Activated CD4-positive, alpha-beta memory T cell treated with anti-CD3 and anti-CD28 coated beads for 36 hours (primary cell): ENCODE measurements at regions not wholly inside any gene's neighbourhood (a gene's known extent, or its start where the extent isn't known, plus 50 kb on each side); places are given as distances from the start of the nearest gene placed in this dataset.
"Not testable (repeated sequence)": the region's sequence is repeated elsewhere in the genome, so short reads cannot be mapped to it uniquely, and the experiment has no call there.

ENCODE experiments used
- CTCF ChIA-PET: fragments of 350-600 bp; sonication (Branson Sonifier 250); formaldehyde crosslinking; loops from one replicate; lab custom pipeline; 2021; ENCODE audit warnings: antibody characterized with exemption, inconsistent platforms; lab: Charles Lee
- POLR2A ChIA-PET: fragments of 350-600 bp; sonication (Branson Sonifier 250); formaldehyde crosslinking; loops from one replicate; lab custom pipeline; 2021; ENCODE audit warnings: antibody characterized with exemption; lab: Charles Lee
- DNase-seq: peaks from one replicate; pipeline ENCODE4 v3.0.0-alpha.2; 2020
- H3K27ac Mint-ChIP-seq: one replicate; pipeline ENCODE4 v1.8.0; 2021; ENCODE audit warnings: mixed read lengths
- H3K27me3 Mint-ChIP-seq: one replicate; pipeline ENCODE4 v1.8.0; 2021; ENCODE audit warnings: mixed read lengths
- H3K36me3 Mint-ChIP-seq: one replicate; pipeline ENCODE4 v1.8.0; 2021; ENCODE audit warnings: mixed read lengths
- H3K4me1 Mint-ChIP-seq: one replicate; pipeline ENCODE4 v1.8.0; 2021; ENCODE audit warnings: low read depth, mixed read lengths
- H3K4me3 Mint-ChIP-seq: one replicate; pipeline ENCODE4 v1.8.0; 2021; ENCODE audit warnings: mild to moderate bottlenecking, mixed read lengths
- H3K9me3 Mint-ChIP-seq: one replicate; pipeline ENCODE4 v1.8.0; 2021; ENCODE audit warnings: mixed read lengths
- intact Hi-C: fragments of 100-400 bp; cut with micrococcal nuclease; formaldehyde crosslinking; loops from one replicate; pipeline ENCODE4 v1.15.1; 2023

DNA sequence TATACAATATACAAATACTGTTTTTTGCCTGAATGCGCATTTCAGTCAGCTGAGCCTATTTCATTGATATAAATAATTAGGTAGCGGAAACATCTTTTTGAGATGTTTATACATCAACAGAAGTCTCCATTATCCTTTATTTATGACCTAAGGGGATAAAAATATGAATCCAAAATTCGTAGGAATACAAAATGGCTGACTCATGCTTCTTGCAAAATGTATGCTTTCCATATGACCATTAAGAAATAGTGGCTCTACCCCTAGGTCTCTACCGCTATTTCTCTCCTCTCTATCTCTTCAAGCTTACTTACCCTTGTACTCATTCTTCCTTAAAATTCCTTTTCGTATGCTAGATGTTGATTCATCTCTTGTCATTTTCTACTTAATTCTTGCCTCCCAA lies 338.4 kb upstream of the TMPRSS15 start:
- ChIA-PET CTCF (interaction anchor here (0.6 kb wide), 1 partner anchor 15 kb away, joined by 3 read pairs; no protein-coding TSS in a partner anchor), POLR2A (no interaction called here)
- intact Hi-C loops, result no loop called here
- DNase-seq, result no peak
- H3K27me3 Mint-ChIP-seq, result no peaks in the 10 kb centered on the region
- peaks cover 2% of the 10 kb centered on the region for H3K9me3 Mint-ChIP-seq
- H3K4me3 Mint-ChIP-seq, result no peak overlapping the region
- no peaks in the 10 kb centered on the region for H3K4me1 Mint-ChIP-seq
- no peak overlapping the region for H3K27ac Mint-ChIP-seq
- H3K36me3 Mint-ChIP-seq, result no peaks in the 10 kb centered on the region

DNA sequence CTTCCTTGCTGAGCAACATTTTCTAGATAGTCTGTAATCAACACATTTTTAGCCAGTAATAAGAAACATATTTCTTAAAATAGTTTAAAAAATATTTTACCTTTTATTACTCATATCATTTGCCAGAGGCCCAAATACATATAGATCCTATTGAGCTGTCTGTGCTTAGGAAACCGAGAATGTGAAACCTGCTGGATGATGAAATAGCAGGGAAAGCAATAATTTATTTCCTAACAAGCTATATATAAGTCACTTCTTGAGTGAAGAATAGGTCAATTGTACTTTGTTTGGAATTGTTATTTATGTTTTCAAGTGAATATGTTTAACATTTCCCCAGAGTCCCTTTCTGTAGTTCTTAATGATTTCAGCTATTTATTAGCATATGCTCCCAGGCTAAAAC lies 339.9 kb upstream of the TMPRSS15 start:
- CTCF ChIA-PET, result no interaction called here
- H3K36me3 Mint-ChIP-seq, result no peaks in the 10 kb centered on the region
- no peak overlapping the region for H3K4me3 Mint-ChIP-seq
- H3K27me3 Mint-ChIP-seq, result no peaks in the 10 kb centered on the region
- no peak for DNase-seq
- POLR2A ChIA-PET, result no interaction called here
- H3K4me1 Mint-ChIP-seq, result no peaks in the 10 kb centered on the region
- intact Hi-C loops, result no loop called here
- no peak overlapping the region for H3K27ac Mint-ChIP-seq
- H3K9me3 Mint-ChIP-seq, result peaks cover 2% of the 10 kb centered on the region

DNA sequence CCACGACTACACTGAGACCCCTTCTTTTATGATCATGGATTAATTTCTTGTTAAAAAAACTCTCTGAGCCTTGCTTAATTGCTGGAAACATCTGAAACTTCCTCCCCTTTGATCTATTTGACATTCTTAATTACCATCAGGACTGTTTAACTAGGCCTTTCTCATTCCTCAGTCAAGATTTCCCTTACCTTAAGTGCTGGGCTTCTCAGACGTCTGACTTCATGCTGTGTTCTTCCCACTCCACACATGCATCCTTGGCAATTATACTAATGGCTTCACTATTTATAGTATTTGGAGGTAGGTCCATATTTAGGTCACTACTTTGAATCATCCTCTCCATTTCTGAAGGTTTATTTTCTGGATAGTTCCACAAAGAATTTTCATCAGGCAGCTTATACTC lies 341.3 kb upstream of the TMPRSS15 start:
- Mint-ChIP-seq H3K27ac (no peak overlapping the region), H3K4me3 (no peak overlapping the region), H3K9me3 (peaks cover 2% of the 10 kb centered on the region), H3K4me1 (no peaks in the 10 kb centered on the region), H3K27me3 (no peaks in the 10 kb centered on the region), H3K36me3 (no peaks in the 10 kb centered on the region)
- DNase-seq, result no peak
- intact Hi-C loops, result no loop called here
- ChIA-PET CTCF (no interaction called here), POLR2A (no interaction called here)

DNA sequence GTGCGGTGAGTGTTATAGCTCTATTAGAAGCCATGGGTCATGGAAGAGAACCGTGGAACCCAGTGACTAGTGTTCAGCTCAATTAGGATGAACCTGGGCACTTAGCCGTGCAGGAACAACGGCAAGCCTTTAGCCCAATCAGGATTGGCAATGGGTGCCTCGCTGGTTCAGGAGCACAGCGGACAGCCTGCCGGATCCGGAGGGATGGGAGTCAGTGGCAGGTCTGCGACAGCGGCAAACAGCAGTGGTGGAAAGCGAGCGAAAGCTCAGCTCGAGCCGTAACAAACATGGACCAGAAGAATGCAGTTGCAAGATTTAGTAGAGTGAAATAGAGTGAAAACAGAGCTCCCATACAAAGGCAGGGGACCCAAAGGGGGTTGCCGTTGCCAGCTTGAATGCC lies 349.3 kb upstream of the TMPRSS15 start:
- CTCF ChIA-PET, H3K4me3 Mint-ChIP-seq, DNase-seq, POLR2A ChIA-PET, intact Hi-C loops, H3K36me3 Mint-ChIP-seq, H3K27ac Mint-ChIP-seq, H3K27me3 Mint-ChIP-seq, H3K4me1 Mint-ChIP-seq: not testable (repeated sequence)
- H3K9me3 Mint-ChIP-seq, result peaks cover 12% of the 10 kb centered on the region

DNA sequence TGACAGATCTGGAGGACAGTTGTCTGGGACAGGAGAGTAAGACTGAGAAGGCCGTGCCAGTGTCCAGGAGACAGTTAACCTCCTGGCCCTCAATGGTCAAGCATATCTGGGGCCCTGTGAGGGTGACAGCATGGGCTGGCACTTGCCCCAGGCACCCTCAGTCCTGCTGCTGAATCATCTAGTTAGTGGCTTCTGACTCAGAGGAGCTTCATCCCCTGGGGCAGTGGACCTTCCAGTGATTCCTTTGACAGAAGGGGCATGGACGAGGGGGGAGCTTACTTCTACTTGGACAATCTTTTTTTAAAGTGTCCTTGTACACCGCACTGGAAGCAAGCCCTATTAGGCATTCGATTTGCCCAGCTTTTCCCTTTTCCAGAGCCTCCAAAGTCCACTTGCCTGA lies 352.7 kb upstream of the TMPRSS15 start:
- CTCF ChIA-PET, POLR2A ChIA-PET, H3K4me3 Mint-ChIP-seq, DNase-seq, H3K27ac Mint-ChIP-seq, H3K36me3 Mint-ChIP-seq, intact Hi-C loops, H3K4me1 Mint-ChIP-seq, H3K27me3 Mint-ChIP-seq: not testable (repeated sequence)
- peaks cover 12% of the 10 kb centered on the region for H3K9me3 Mint-ChIP-seq

DNA sequence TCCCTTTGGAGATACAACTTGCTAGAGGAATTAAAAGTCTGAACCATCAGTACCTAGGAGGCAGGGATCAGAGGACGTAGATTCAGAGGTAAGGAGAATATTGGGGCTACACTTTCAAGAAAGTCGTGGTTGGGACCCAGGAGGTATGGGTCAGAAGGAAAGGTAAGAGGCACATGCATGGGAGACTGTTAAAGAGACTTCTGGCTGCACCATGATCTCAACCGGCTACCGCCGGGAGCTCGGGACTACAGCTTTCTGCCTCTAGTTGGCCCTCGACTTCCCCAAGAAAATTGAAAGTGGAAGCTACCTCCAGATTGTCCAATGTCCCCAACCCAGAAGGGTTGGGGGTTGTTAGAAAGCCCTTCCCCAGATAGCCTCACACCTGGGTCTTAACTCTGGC lies 355.7 kb upstream of the TMPRSS15 start:
- CTCF ChIA-PET, result no interaction called here
- no peak for DNase-seq
- peaks cover 7% of the 10 kb centered on the region for H3K9me3 Mint-ChIP-seq
- POLR2A ChIA-PET, result no interaction called here
- intact Hi-C loops, result no loop called here
- no peaks in the 10 kb centered on the region for H3K4me1 Mint-ChIP-seq
- no peak overlapping the region for H3K27ac Mint-ChIP-seq
- no peaks in the 10 kb centered on the region for H3K36me3 Mint-ChIP-seq
- H3K4me3 Mint-ChIP-seq, result no peak overlapping the region
- no peaks in the 10 kb centered on the region for H3K27me3 Mint-ChIP-seq

DNA sequence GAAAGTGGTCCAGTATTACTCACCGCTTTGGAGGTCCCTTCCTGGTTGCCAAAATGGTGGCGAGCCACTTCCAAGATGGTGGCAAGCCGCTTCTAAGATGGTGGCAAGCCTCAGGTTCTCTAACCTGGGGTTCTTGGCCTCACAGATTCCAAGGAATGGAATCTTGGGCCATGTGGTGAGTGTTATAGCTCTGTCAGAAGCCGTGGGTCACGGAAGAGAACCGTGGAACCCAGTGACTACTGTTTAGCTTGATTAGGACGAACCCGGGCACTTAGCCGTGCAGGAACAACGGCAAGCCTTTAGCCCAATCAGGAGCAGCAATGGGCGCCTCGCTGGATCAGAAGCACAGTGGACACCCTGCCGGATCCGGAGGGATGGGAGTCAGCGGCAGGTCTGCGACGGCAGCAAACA lies 356.2 kb upstream of the TMPRSS15 start:
- no peaks in the 10 kb centered on the region for H3K27me3 Mint-ChIP-seq
- POLR2A ChIA-PET, result no interaction called here
- H3K4me3 Mint-ChIP-seq, result no peak overlapping the region
- CTCF ChIA-PET, result no interaction called here
- peaks cover 7% of the 10 kb centered on the region for H3K9me3 Mint-ChIP-seq
- no peaks in the 10 kb centered on the region for H3K36me3 Mint-ChIP-seq
- intact Hi-C loops, result no loop called here
- H3K4me1 Mint-ChIP-seq, result no peaks in the 10 kb centered on the region
- no peak overlapping the region for H3K27ac Mint-ChIP-seq
- DNase-seq, result no peak

DNA sequence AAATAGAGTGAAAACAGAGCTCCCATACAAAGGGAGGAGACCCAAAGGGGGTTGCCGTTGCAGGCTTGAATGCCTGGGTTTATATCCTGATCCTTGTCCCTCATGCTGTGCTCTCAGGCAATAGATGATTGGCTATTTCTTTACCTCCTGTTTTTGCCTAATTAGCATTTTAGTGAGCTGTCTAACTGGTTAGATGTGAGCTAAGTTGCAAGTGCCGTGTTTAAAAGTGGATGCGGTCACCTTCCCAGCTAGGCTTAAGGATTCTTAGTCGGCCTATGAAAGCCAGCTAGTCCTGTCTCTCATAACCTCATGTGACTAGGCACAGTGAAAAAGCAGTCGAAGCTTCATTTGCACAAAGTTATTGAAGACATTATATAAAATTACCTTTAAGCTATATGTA lies 356.7 kb upstream of the TMPRSS15 start:
- Mint-ChIP-seq H3K4me1 (no peaks in the 10 kb centered on the region), H3K27me3 (no peaks in the 10 kb centered on the region), H3K4me3 (no peak overlapping the region), H3K9me3 (peaks cover 7% of the 10 kb centered on the region), H3K36me3 (no peaks in the 10 kb centered on the region), H3K27ac (no peak overlapping the region)
- intact Hi-C loops, result no loop called here
- DNase-seq, result no peak
- ChIA-PET CTCF (interaction anchor here (0.6 kb wide), 1 partner anchor 46 kb away, joined by 3 read pairs; no protein-coding TSS in a partner anchor), POLR2A (no interaction called here)

DNA sequence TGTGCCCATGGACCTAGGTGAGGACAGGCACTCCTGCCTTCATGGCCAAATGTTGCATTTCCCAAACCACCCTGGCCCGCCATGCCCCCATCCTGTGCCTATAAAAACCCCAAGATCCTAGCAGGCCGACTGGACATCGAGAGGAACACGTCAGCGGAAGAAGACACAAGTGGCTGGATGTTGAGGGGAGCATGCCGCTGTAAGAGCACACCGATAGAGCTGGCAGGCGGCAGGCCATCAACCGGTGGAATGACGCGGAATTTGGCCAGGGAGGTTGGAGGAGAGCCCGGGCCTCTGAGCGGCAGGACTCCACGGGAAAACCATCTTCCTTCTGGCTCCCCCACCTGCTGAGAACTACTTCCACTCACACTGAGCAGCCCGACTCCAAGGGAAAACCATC lies 361.1 kb upstream of the TMPRSS15 start:
- Mint-ChIP-seq H3K4me3 (no peak overlapping the region), H3K27ac (no peak overlapping the region), H3K27me3 (no peaks in the 10 kb centered on the region), H3K4me1 (no peaks in the 10 kb centered on the region), H3K9me3 (peaks cover 3% of the 10 kb centered on the region), H3K36me3 (no peaks in the 10 kb centered on the region)
- intact Hi-C loops, result no loop called here
- no peak for DNase-seq
- ChIA-PET CTCF (no interaction called here), POLR2A (no interaction called here)

DNA sequence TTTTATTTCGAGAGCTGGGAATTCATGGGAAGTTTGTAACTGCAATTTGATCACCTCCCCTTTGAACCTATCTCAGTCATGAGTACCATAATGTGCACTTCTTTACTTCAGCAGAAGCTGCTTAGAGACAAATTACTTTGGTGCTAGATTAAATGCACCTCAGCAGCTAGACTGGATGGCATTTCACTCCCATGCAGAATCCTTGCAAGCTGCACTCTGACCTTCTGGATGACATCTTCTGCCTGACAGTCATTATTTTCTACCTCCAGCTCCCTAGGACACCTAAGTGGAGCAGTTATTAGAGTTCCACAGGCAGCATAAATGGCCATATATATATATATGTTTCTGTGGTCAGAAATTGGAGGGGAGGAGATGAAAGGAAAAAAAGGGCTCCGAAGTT lies 366.0 kb upstream of the TMPRSS15 start:
- CTCF ChIA-PET, result no interaction called here
- intact Hi-C loops, result no loop called here
- Mint-ChIP-seq H3K4me3 (no peak overlapping the region), H3K4me1 (no peaks in the 10 kb centered on the region), H3K27me3 (no peaks in the 10 kb centered on the region), H3K9me3 (peaks cover 3% of the 10 kb centered on the region), H3K36me3 (no peaks in the 10 kb centered on the region), H3K27ac (no peak overlapping the region)
- POLR2A ChIA-PET, result no interaction called here
- DNase-seq, result no peak

DNA sequence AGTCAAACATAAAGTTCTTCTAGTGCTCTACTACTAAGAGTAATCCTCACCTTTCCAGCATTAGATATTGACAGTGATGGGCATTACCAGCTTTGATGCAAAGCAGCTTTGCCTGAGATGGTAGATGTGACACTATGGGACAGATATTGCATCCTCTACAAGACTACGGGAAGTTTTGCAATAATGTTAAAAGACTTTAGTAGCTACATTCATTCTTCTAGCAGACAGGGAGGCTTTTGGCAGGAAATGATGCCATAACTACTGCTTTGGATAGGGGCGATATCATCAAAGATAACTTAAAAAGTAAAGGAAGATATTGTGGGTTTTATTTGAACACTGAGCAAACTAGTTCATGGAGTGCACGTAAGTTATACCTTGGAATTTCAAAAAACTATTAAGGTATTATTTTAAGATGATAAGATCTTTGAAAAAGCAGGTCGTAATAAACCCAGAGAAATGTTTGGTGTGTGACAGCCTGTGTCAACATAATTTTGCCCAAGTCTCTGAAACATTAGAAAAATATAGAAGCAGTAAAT lies 368.3 kb upstream of the TMPRSS15 start:
- DNase-seq, result no peak
- no peaks in the 10 kb centered on the region for H3K36me3 Mint-ChIP-seq
- H3K4me3 Mint-ChIP-seq, result no peak overlapping the region
- no peak overlapping the region for H3K27ac Mint-ChIP-seq
- no peaks in the 10 kb centered on the region for H3K27me3 Mint-ChIP-seq
- ChIA-PET POLR2A (no interaction called here), CTCF (no interaction called here)
- H3K9me3 Mint-ChIP-seq, result no peaks in the 10 kb centered on the region
- intact Hi-C loops, result no loop called here
- H3K4me1 Mint-ChIP-seq, result no peaks in the 10 kb centered on the region

DNA sequence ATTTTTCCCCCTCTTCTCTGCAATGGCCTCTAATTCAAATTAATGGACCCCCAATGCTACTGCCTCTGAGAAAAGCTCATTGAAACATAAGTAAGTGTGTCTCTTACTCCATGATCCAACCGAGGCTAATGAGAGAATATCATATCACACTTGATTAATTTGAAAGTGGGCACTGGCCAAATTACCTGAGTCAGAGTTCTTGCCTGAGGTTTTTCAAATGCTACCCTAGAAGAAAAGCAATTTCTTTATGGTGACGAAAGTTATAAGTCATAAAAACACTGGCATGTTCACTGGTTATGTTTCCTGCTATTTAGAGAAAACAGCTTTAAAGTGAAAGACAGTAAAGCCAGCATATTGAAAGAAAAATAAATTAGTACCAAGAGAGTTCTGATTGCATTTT lies 368.8 kb upstream of the TMPRSS15 start:
- ChIA-PET POLR2A (no interaction called here), CTCF (no interaction called here)
- Mint-ChIP-seq H3K4me1 (no peaks in the 10 kb centered on the region), H3K27ac (no peak overlapping the region), H3K27me3 (no peaks in the 10 kb centered on the region), H3K36me3 (no peaks in the 10 kb centered on the region), H3K9me3 (no peaks in the 10 kb centered on the region), H3K4me3 (no peak overlapping the region)
- no peak for DNase-seq
- intact Hi-C loops, result no loop called here

DNA sequence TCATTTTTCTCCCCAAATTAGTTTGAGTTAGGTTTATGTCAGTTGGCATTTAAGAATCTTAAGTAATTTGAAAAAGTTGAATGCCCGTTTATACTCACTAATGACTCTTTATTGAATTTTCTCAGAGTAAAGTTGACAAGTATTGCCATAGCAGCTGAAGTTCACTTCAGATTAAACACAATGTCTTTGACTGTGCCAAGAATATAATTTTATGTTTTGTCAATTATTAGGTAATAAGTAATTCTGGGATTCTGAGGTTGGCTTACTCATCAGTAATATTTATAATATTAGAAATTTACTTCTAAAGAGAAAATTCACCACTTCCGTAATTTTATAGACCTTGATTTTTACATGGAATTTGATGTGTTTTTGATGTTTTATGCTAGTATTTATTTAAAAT lies 369.3 kb upstream of the TMPRSS15 start:
- H3K4me3 Mint-ChIP-seq, result no peak overlapping the region
- ChIA-PET CTCF (no interaction called here), POLR2A (no interaction called here)
- H3K27ac Mint-ChIP-seq, result no peak overlapping the region
- H3K27me3 Mint-ChIP-seq, result no peaks in the 10 kb centered on the region
- no peaks in the 10 kb centered on the region for H3K4me1 Mint-ChIP-seq
- DNase-seq, result no peak
- intact Hi-C loops, result no loop called here
- no peaks in the 10 kb centered on the region for H3K36me3 Mint-ChIP-seq
- H3K9me3 Mint-ChIP-seq, result no peaks in the 10 kb centered on the region
